Astrocyte (in vitro differentiated cells and primary cell): ENCODE measurements at regions not wholly inside any gene's neighbourhood (a gene's known extent, or its start where the extent isn't known, plus 50 kb on each side); places are given as distances from the start of the nearest gene placed in this dataset.

Experiments
- DNase-seq: peaks from one replicate; pipeline ENCODE4 v3.0.0-alpha.2; 2010; ENCODE audit warnings: low read depth
- FAIRE-seq: peaks from 2 replicates; lab custom pipeline; 2011; peaks lifted over from hg19 to GRCh38; lab: Jason Lieb, UNC
- H2AFZ ChIP-seq: 2 replicates; pipeline ENCODE4 v1.6.0; 2012; ENCODE audit warnings: low read depth, low read length, inconsistent platforms
- H3K27ac ChIP-seq: 2 replicates; pipeline ENCODE4 v1.5.1; 2011; ENCODE audit warnings: low read depth, low read length, inconsistent platforms
- H3K27me3 ChIP-seq: 2 replicates; pipeline ENCODE4 v1.6.0; 2011; ENCODE audit warnings: low read length, inconsistent platforms; ENCODE audit not compliant: insufficient read depth
- H3K36me3 ChIP-seq: 2 replicates; pipeline ENCODE4 v1.5.1; 2011; ENCODE audit warnings: low read length, inconsistent platforms; ENCODE audit not compliant: insufficient read depth
- H3K4me1 ChIP-seq: 2 replicates; pipeline ENCODE4 v1.5.1; 2011; ENCODE audit warnings: low read length, inconsistent platforms; ENCODE audit not compliant: insufficient read depth
- H3K4me2 ChIP-seq: 2 replicates; pipeline ENCODE4 v1.6.0; 2012; ENCODE audit warnings: low read length, inconsistent platforms
- H3K4me3 ChIP-seq: 2 replicates; pipeline ENCODE4 v1.5.1; 2011; ENCODE audit warnings: low read depth, mild to moderate bottlenecking, low read length, inconsistent platforms; ENCODE audit not compliant: insufficient read depth
- H3K79me2 ChIP-seq: 2 replicates; pipeline ENCODE4 v1.6.0; 2012; ENCODE audit warnings: mild to moderate bottlenecking, low read length, inconsistent platforms; ENCODE audit not compliant: insufficient read depth
- H3K9ac ChIP-seq: 2 replicates; pipeline ENCODE4 v1.6.0; 2012; ENCODE audit warnings: mild to moderate bottlenecking, low read length, inconsistent platforms
- H3K9me3 ChIP-seq: 2 replicates; pipeline ENCODE4 v1.5.1; 2012; ENCODE audit warnings: low read depth, mild to moderate bottlenecking, low read length, inconsistent platforms; ENCODE audit not compliant: insufficient read depth
- H4K20me1 ChIP-seq: 2 replicates; pipeline ENCODE4 v1.6.0; 2012; ENCODE audit warnings: low read length, inconsistent platforms; ENCODE audit not compliant: insufficient read depth
- H3K27ac Mint-ChIP-seq: one replicate; pipeline ENCODE4 v1.8.0; 2021; ENCODE audit warnings: mild to moderate bottlenecking, mixed read lengths; ENCODE audit not compliant: unreplicated experiment
- H3K27me3 Mint-ChIP-seq: one replicate; pipeline ENCODE4 v1.8.0; 2021; ENCODE audit warnings: low read depth, mixed read lengths; ENCODE audit not compliant: unreplicated experiment
- H3K36me3 Mint-ChIP-seq: one replicate; pipeline ENCODE4 v1.8.0; 2021; ENCODE audit warnings: low read depth, mixed read lengths; ENCODE audit not compliant: unreplicated experiment
- H3K4me1 Mint-ChIP-seq: one replicate; pipeline ENCODE4 v1.8.0; 2021; ENCODE audit warnings: low read depth, mixed read lengths; ENCODE audit not compliant: unreplicated experiment
- H3K4me3 Mint-ChIP-seq: one replicate; pipeline ENCODE4 v1.8.0; 2021; ENCODE audit warnings: mild to moderate bottlenecking, moderate library complexity, mixed read lengths; ENCODE audit not compliant: unreplicated experiment
- H3K9me3 Mint-ChIP-seq: one replicate; pipeline ENCODE4 v1.8.0; 2021; ENCODE audit warnings: mild to moderate bottlenecking, mixed read lengths; ENCODE audit not compliant: unreplicated experiment
- CTCF ChIP-seq: IDR thresholded peaks from 2 replicates; pipeline ENCODE4 v1.5.1; 2011; ENCODE audit warnings: low read depth, mild to moderate bottlenecking, inconsistent platforms, low read length, moderate library complexity; ENCODE audit not compliant: insufficient read depth
- EZH2 ChIP-seq: IDR thresholded peaks from 2 replicates; pipeline ENCODE4 v1.6.1; 2012; ENCODE audit warnings: mild to moderate bottlenecking, low read length, inconsistent platforms; ENCODE audit not compliant: insufficient read depth

- H3K27ac Mint-ChIP-seq: no peak overlapping the region
- no peak for FAIRE-seq
These were observed 344.3 kb upstream of the ARRDC3 start for GRCh38 chr5:91727463-91727862.

GRCh38 chr5:91722736-91723467 is 339.8 kb upstream of the ARRDC3 start:
- DNase-seq (no peak), FAIRE-seq (no peak)
- H3K4me2 ChIP-seq: no peak overlapping the region
- H3K9ac ChIP-seq: no peak overlapping the region
- no peak overlapping the region for H2AFZ ChIP-seq
- no peaks in the 10 kb centered on the region for H3K27me3 Mint-ChIP-seq
- H3K27me3 ChIP-seq: no peaks in the 10 kb centered on the region
- no peaks in the 10 kb centered on the region for H3K79me2 ChIP-seq
- H4K20me1 ChIP-seq: no peaks in the 10 kb centered on the region
- no peaks in the 10 kb centered on the region for H3K36me3 ChIP-seq
- H3K9me3 Mint-ChIP-seq: no peaks in the 10 kb centered on the region
- no peaks in the 10 kb centered on the region for H3K4me1 ChIP-seq
- H3K9me3 ChIP-seq: no peaks in the 10 kb centered on the region
- no peaks in the 10 kb centered on the region for H3K36me3 Mint-ChIP-seq
- H3K4me3 ChIP-seq: no peak overlapping the region
- H3K27ac Mint-ChIP-seq: no peak overlapping the region
- H3K27ac ChIP-seq: no peak overlapping the region
- H3K4me3 Mint-ChIP-seq: no peak overlapping the region
- TF ChIP-seq CTCF (no peak), EZH2 (no peak)
- no peaks in the 10 kb centered on the region for H3K4me1 Mint-ChIP-seq

More at GRCh38 chr5:91727463-91727862, 344.3 kb upstream of the ARRDC3 start:
- H2AFZ ChIP-seq: no peak overlapping the region
- no peak for DNase-seq
- no peak overlapping the region for H3K9ac ChIP-seq
- H4K20me1 ChIP-seq: no peaks in the 10 kb centered on the region
- no peak overlapping the region for H3K27ac ChIP-seq
- Mint-ChIP-seq H3K4me1 (no peaks in the 10 kb centered on the region), H3K27me3 (no peaks in the 10 kb centered on the region), H3K36me3 (no peaks in the 10 kb centered on the region), H3K4me3 (no peak overlapping the region), H3K9me3 (no peaks in the 10 kb centered on the region)
- no peak overlapping the region for H3K4me2 ChIP-seq
- H3K4me3 ChIP-seq: no peak overlapping the region
- no peaks in the 10 kb centered on the region for H3K36me3 ChIP-seq
- H3K4me1 ChIP-seq: no peaks in the 10 kb centered on the region
- no peak for TF ChIP-seq EZH2
- TF ChIP-seq CTCF: no peak
- no peaks in the 10 kb centered on the region for H3K79me2 ChIP-seq
- H3K9me3 ChIP-seq: no peaks in the 10 kb centered on the region
- no peaks in the 10 kb centered on the region for H3K27me3 ChIP-seq

- TF ChIP-seq EZH2: no peak
- no peak for TF ChIP-seq CTCF
- Mint-ChIP-seq H3K9me3 (peaks cover 2% of the 10 kb centered on the region), H3K27ac (no peak overlapping the region), H3K36me3 (no peaks in the 10 kb centered on the region), H3K4me3 (no peak overlapping the region), H3K27me3 (no peaks in the 10 kb centered on the region), H3K4me1 (no peaks in the 10 kb centered on the region)
- peak; percentile 38 for DNase-seq
- FAIRE-seq: no peak
- no peak overlapping the region for H3K4me3 ChIP-seq
- H3K9ac ChIP-seq: no peak overlapping the region
- H3K27ac ChIP-seq: no peak overlapping the region
- H3K4me2 ChIP-seq: peak overlapping the region; percentile 26
- no peaks in the 10 kb centered on the region for H3K36me3 ChIP-seq
- no peaks in the 10 kb centered on the region for H3K79me2 ChIP-seq
- peaks cover 2% of the 10 kb centered on the region for H3K9me3 ChIP-seq
- no peaks in the 10 kb centered on the region for H3K4me1 ChIP-seq
- no peak overlapping the region for H2AFZ ChIP-seq
- H4K20me1 ChIP-seq: no peaks in the 10 kb centered on the region
- no peaks in the 10 kb centered on the region for H3K27me3 ChIP-seq
These were observed 329.6 kb upstream of the ARRDC3 start for GRCh38 chr5:91712718-91713117.
